ENCODE measurements at regions not wholly inside any gene's neighbourhood (a gene's known extent, or its start where the extent isn't known, plus 50 kb on each side); places are given as distances from the start of the nearest gene placed in this dataset.

DNA sequence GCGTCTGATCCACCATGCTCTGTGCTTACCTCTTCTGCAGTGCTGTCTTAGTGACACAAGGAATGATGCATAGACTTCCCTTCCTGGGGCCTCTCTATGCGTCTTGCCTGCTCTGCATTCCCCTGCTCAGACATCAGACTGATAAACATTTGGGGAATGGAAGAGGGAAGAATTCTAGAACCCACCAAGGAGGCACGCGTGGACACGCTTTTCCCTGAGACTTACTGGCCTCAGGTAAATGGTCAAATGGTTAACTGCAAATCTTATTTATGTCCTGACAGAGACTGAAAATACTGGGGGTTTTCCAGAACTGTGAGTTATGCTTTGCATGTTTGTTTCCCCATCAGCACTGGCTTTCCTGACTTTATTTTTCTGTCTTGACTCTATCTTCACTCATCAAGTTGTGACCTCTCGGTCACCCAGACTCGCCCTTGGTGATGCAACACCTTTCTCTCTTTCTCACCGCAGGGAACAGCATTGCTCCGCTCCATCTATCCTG lies 285.9 kb upstream of the FZD8 start:
- TF ChIP-seq CTCF (IDR thresholded peaks at IDR 0.05; ENCODE audit: low read length) (no peak), EZH2phosphoT487 (IDR thresholded peaks at IDR 0.05; ENCODE audit: low read length) (no peak)

Data from MM.1S (cell line).